OCI-LY1 (cell line): ENCODE measurements at regions not wholly inside any gene's neighbourhood (a gene's known extent, or its start where the extent isn't known, plus 50 kb on each side); places are given as distances from the start of the nearest gene placed in this dataset.

Source experiments
- EZH2 ChIP-seq: fragments of 200-600 bp; sonication (generic), shearing (Covaris generic); IDR thresholded peaks from 2 replicates; pipeline ENCODE4 v1.8.0; 2017; ENCODE audit warnings: borderline replicate concordance, mixed run types, mild to moderate bottlenecking, antibody characterized with exemption, low read length, moderate library complexity, mixed read lengths
- TF ChIP-seq, protein P1 (sequence below): fragments of 200-600 bp; sonication (generic), shearing (Covaris generic); IDR thresholded peaks from 2 replicates; pipeline ENCODE4 v1.5.1; 2017; ENCODE audit warnings: mild to moderate bottlenecking, antibody characterized with exemption, low read length, moderate library complexity, mixed read lengths

DNA sequence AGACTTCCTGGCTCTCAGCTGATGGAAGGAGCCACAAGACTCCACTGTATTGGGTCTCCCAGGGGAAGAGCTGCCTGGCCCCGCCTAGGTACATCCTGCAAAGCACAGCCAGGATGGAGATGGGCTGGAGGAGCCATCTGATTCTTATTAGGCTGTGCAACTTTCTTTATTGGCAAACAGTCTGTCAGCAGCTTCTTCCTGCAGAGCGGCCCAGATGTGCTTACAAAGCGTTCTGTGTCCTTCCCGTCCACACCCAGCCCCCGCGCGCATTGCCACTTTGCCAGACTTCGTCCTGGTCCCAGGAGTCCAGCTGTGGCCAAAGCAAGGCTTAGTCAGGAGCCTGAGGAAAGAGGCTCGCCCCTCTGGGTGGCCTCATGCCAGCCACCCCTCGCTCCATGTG is 409.3 kb downstream of the ZNF536 start:
- TF ChIP-seq, protein P1, sequence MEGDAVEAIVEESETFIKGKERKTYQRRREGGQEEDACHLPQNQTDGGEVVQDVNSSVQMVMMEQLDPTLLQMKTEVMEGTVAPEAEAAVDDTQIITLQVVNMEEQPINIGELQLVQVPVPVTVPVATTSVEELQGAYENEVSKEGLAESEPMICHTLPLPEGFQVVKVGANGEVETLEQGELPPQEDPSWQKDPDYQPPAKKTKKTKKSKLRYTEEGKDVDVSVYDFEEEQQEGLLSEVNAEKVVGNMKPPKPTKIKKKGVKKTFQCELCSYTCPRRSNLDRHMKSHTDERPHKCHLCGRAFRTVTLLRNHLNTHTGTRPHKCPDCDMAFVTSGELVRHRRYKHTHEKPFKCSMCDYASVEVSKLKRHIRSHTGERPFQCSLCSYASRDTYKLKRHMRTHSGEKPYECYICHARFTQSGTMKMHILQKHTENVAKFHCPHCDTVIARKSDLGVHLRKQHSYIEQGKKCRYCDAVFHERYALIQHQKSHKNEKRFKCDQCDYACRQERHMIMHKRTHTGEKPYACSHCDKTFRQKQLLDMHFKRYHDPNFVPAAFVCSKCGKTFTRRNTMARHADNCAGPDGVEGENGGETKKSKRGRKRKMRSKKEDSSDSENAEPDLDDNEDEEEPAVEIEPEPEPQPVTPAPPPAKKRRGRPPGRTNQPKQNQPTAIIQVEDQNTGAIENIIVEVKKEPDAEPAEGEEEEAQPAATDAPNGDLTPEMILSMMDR, result no peak
- TF ChIP-seq EZH2, result no peak
